Common myeloid progenitor, CD34-positive (primary cell): ENCODE measurements at regions not wholly inside any gene's neighbourhood (a gene's known extent, or its start where the extent isn't known, plus 50 kb on each side); places are given as distances from the start of the nearest gene placed in this dataset.

Experiments used
- CTCF ChIA-PET: fragments of 350-600 bp; sonication (Branson Sonifier 250); formaldehyde crosslinking; loops from one replicate; lab custom pipeline; 2021; ENCODE audit warnings: antibody characterized with exemption; lab: Charles Lee
- POLR2A ChIA-PET: fragments of 350-600 bp; sonication (Branson Sonifier 250); formaldehyde crosslinking; loops from one replicate; lab custom pipeline; 2021; ENCODE audit warnings: antibody characterized with exemption; lab: Charles Lee
- DNase-seq, 3 donors: peaks; one replicate each; pipeline versions ENCODE4 v3.0.0 to v3.0.0-alpha.2; 2013
- H3K27ac ChIP-seq, 2 experiments: 1 replicate in 1 of 2; 2 replicates in 1 of 2; pipeline ENCODE4 v1.7.0; 2013; ENCODE audit warnings: inconsistent platforms in 2 of 2, low read length in 2 of 2, mild to moderate bottlenecking in 2 of 2, low read depth in 1 of 2, moderate library complexity in 1 of 2; ENCODE audit not compliant: severe bottlenecking in 2 of 2, insufficient read depth in 1 of 2, poor library complexity in 1 of 2
- H3K27me3 ChIP-seq, 5 experiments: replicated peaks in 2 of 5; 1 replicate in 3 of 5; 2 replicates in 2 of 5; pipeline versions ENCODE4 v1.6.1 to v1.7.0; 2013; ENCODE audit warnings: low read length in 4 of 5, mild to moderate bottlenecking in 2 of 5, moderate library complexity in 2 of 5, inconsistent platforms in 1 of 5; ENCODE audit not compliant: insufficient read depth in 5 of 5, control insufficient read depth in 4 of 5
- H3K36me3 ChIP-seq, 4 experiments: 1 replicate in 2 of 4; 2 replicates in 2 of 4; pipeline versions ENCODE4 v1.6.1 to v1.7.0; 2013; ENCODE audit warnings: low read length in 3 of 4, control low read depth in 1 of 4, mild to moderate bottlenecking in 1 of 4; ENCODE audit not compliant: control insufficient read depth in 4 of 4, insufficient read depth in 4 of 4
- H3K4me1 ChIP-seq, 4 experiments: 1 replicate in 3 of 4; 2 replicates in 1 of 4; pipeline versions ENCODE4 v1.6.1 to v1.7.1; 2013; ENCODE audit warnings: low read length in 3 of 4, mild to moderate bottlenecking in 3 of 4, control low read depth in 1 of 4, inconsistent platforms in 1 of 4, moderate library complexity in 1 of 4; ENCODE audit not compliant: control insufficient read depth in 4 of 4, insufficient read depth in 4 of 4; ENCODE audit errors: control extremely low read depth in 1 of 4
- H3K4me3 ChIP-seq, 7 experiments: 1 replicate in 4 of 7; 2 replicates in 3 of 7; pipeline versions ENCODE4 v1.5.1 to v1.7.0; 2013; ENCODE audit warnings: mild to moderate bottlenecking in 7 of 7, low read length in 6 of 7, moderate library complexity in 6 of 7, inconsistent platforms in 2 of 7, low read depth in 2 of 7, control low read depth in 1 of 7; ENCODE audit not compliant: insufficient read depth in 4 of 7, control insufficient read depth in 1 of 7; ENCODE audit errors: extremely low read depth in 1 of 7
- H3K9me3 ChIP-seq, 5 experiments: 1 replicate in 4 of 5; 2 replicates in 1 of 5; pipeline versions ENCODE4 v1.6.1 to v1.7.1; 2013; ENCODE audit warnings: low read length in 4 of 5, mild to moderate bottlenecking in 2 of 5, inconsistent platforms in 1 of 5, low read depth in 1 of 5, moderate library complexity in 1 of 5; ENCODE audit not compliant: control insufficient read depth in 4 of 5, insufficient read depth in 2 of 5; ENCODE audit errors: control extremely low read depth in 1 of 5
- WGBS: methylation state at CpG from one replicate; pipeline ENCODE4 v1.1.5; 2013; ENCODE audit not compliant: insufficient coverage; 5-methylcytosine and 5-hydroxymethylcytosine counted together

DNA sequence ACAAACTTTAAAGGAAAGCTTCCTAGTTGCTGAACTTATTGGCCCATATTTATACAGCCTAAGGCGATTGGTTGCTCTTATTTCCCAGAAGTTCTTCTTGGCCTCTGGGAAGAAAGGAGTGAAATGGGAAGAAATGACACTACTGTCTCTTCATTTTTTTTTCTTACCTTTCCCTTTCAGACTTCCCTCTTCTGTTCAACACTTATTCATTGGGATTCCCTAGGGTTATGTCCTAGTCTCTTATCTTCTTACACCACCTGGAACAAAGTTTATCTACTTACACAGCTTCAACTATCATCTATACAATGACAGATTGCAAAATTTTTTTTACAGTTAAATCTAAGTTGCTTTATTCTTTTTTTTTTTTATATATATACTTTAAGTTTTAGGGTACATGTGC lies 68.0 kb downstream of the SNX12 start:
- Histone ChIP-seq H3K4me1 (peaks cover 0 to 3% (median 0%) of the 10 kb centered on the region in 4 experiments), H3K4me3 (no peak overlapping the region), H3K27ac (no peak overlapping the region), H3K36me3 (no peaks in the 10 kb centered on the region), H3K27me3 (no peaks in the 10 kb centered on the region), H3K9me3 (no peaks in the 10 kb centered on the region)
- 50% methylated on average over 1 of the region's 1 CpG for WGBS
- POLR2A ChIA-PET = no interaction called here
- DNase-seq = peak in 1 of 3 donors; percentile 26
- CTCF ChIA-PET = interaction anchor here (1.0 to 1.5 kb wide), 2 partner anchors 102 to 178 kb away, joined by 4 to 5 read pairs; no protein-coding TSS in a partner anchor

DNA sequence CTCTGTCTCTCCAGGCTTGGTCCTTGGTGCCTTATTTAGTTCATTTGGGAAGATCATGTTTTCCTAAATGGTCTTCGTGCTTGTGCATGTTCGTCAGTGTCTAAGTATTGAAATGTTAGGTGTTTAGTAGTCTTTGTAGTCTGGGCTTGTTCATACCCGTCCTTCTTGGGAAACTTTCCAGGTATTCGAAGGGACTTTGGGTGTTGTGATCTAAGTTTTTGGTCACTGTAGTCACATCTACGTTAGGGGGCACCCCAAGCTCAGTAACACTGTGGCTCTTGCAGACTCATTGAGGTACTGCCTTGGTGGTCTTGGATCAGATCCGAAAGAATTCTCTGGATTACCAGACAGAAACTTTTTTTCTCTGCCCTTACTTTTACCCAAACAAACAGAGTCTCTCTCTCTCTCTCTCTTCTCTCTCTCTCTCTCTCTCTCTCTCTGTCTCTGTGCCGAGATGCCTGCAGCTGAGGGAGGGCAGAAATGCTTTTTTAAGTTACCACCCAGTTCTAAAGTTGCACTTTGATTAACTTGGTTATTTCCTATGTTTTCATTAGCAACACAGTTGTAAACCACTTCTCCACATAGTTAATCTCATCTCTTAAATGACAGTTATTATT lies 67.6 kb upstream of the SLC7A3 start:
- WGBS = 29% methylated on average over 5 of the region's 7 CpGs
- Histone ChIP-seq H3K36me3 (no peaks in the 10 kb centered on the region), H3K27ac (no peak overlapping the region), H3K9me3 (no peaks in the 10 kb centered on the region), H3K4me3 (no peak overlapping the region), H3K27me3 (no peaks in the 10 kb centered on the region), H3K4me1 (peaks cover 0 to 3% (median 0%) of the 10 kb centered on the region in 4 experiments)
- peak; percentile 46 to 67 (median 61) for DNase-seq
- ChIA-PET POLR2A (interaction anchor here (0.6 kb wide), 1 partner anchor 203 kb away, joined by 3 read pairs; no protein-coding TSS in a partner anchor), CTCF (interaction anchor here (0.8 to 3.2 kb wide), 5 partner anchors 18 to 183 kb away, joined by 3 to 11 read pairs (median 6); no protein-coding TSS in a partner anchor)

DNA sequence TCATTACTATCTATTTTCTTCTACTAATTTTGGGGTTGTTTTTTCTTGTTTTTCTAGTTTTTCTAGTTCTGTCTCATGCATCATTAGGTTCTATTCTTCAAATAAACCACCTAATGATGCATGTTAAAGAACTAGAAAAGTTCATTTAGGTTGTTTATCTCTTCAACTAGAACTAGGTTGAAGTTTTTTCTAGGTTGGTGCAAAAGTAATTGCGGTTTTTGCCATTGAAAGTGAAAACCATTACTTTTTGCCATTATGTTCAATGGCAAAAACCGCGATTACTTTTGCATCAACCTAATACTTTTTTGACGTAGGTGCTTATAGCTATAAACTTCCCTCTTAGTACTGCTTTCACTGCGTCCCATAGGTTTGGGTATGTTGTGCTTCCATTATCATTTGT lies 64.4 kb upstream of the SLC7A3 start:
- DNase-seq = no peak
- Histone ChIP-seq H3K36me3 (no peaks in the 10 kb centered on the region), H3K4me1 (peaks cover 0 to 3% (median 0%) of the 10 kb centered on the region in 4 experiments), H3K27ac (no peak overlapping the region), H3K4me3 (no peak overlapping the region), H3K27me3 (no peaks in the 10 kb centered on the region), H3K9me3 (no peaks in the 10 kb centered on the region)
- CTCF ChIA-PET = interaction anchor here (3.2 kb wide), 1 partner anchor 185 kb away, joined by 11 read pairs; no protein-coding TSS in a partner anchor
- POLR2A ChIA-PET = no interaction called here
- WGBS = 83% methylated on average over 4 of the region's 5 CpGs

DNA sequence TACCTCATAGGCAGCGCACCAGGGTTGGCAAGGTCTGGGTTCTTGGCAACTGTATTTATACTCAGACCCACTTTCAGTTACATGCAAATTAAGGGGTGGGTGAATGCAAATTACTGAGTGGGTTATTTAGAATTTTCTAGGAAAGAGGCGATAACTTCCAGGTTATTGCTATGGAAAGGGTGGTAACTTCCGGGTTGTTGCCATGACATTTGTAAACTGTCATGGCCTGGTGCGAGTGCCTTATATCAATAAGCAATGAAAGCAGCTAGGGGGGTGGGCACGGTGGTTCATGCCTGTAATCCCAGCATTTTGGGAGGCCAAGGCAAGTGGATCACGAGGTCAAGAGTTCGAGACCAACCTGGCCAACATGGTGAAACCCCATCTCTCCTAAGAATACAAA lies 57.5 kb upstream of the SLC7A3 start:
- Histone ChIP-seq H3K9me3 (no peaks in the 10 kb centered on the region), H3K4me1 (no peaks in the 10 kb centered on the region), H3K4me3 (no peak overlapping the region), H3K36me3 (no peaks in the 10 kb centered on the region), H3K27me3 (no peaks in the 10 kb centered on the region), H3K27ac (no peak overlapping the region)
- CTCF ChIA-PET = interaction anchor here (0.9 kb wide), 1 partner anchor 8 kb away, joined by 3 read pairs; no protein-coding TSS in a partner anchor
- 69% methylated on average over 6 of the region's 7 CpGs for WGBS
- DNase-seq = no peak
- POLR2A ChIA-PET = no interaction called here
